HepG2 (cell line): ENCODE measurements at regions not wholly inside any gene's neighbourhood (a gene's known extent, or its start where the extent isn't known, plus 50 kb on each side); places are given as distances from the start of the nearest gene placed in this dataset.

Experiments
- ATAC-seq: fragments of 200-7000 bp; cut with Tn5 transposase; 3 replicates; pipeline ENCODE4 v1.9.1; 2020; ENCODE audit warnings: mild to moderate bottlenecking, moderate library complexity
- BruUV-seq: library from RNA; stranded (reverse); fragments of 400-500 nt; replicated peaks from 2 replicates; lab custom pipeline; 2021; lab: Mats Ljungman, UMichigan
- CTCF ChIA-PET: fragments of 300-600 bp; formaldehyde crosslinking; extraction: SDS; loops from one replicate; lab custom pipeline; 2021; ENCODE audit warnings: low total read pairs, inconsistent platforms, low intra/inter-chr PET ratio; lab: Yijun Ruan, JAX
- POLR2A ChIA-PET: fragments of 350-600 bp; sonication (Branson Sonifier 250); formaldehyde crosslinking; loops from one replicate; lab custom pipeline; 2020; ENCODE audit warnings: antibody characterized with exemption, inconsistent platforms; lab: Yijun Ruan, JAX
- DNase-seq: peaks from one replicate; pipeline ENCODE4 v3.0.0-alpha.2; 2015; ENCODE audit warnings: low spot score
- FAIRE-seq: peaks from 3 replicates; lab custom pipeline; 2011; peaks lifted over from hg19 to GRCh38; lab: Jason Lieb, UNC
- H2AFZ ChIP-seq: one replicate; pipeline ENCODE4 v1.6.1; 2011; ENCODE audit warnings: low read length, inconsistent platforms
- H3K27ac ChIP-seq: fragments of 300-600 bp; 3 replicates; pipeline ENCODE4 v1.8.0; 2011; ENCODE audit warnings: mixed run types, mild to moderate bottlenecking, mixed read lengths, low read length, inconsistent platforms; ENCODE audit not compliant: insufficient read depth; ENCODE audit errors: extremely low read length
- H3K27me3 ChIP-seq, 2 experiments: fragments of 200-600 bp in 1 of 2; 2 replicates in 1 of 2; 3 replicates in 1 of 2; pipeline versions ENCODE4 v1.6.0 to v1.8.0; 2011; ENCODE audit warnings: low read length in 2 of 2, mild to moderate bottlenecking in 2 of 2, moderate library complexity in 2 of 2, inconsistent platforms in 1 of 2; ENCODE audit not compliant: insufficient read depth in 2 of 2, control insufficient read depth in 1 of 2
- H3K36me3 ChIP-seq, 2 experiments: fragments of 200-600 bp in 1 of 2; replicated peaks in 1 of 2; 2 replicates in 1 of 2; 3 replicates in 1 of 2; pipeline versions ENCODE4 v1.5.1 to v1.8.0; 2011; ENCODE audit warnings: low read length in 2 of 2, inconsistent platforms in 1 of 2; ENCODE audit not compliant: insufficient read depth in 2 of 2, control insufficient read depth in 1 of 2
- H3K4me1 ChIP-seq: 2 replicates; pipeline ENCODE4 v1.5.1; 2012; ENCODE audit warnings: low read length, inconsistent platforms; ENCODE audit not compliant: insufficient read depth
- H3K4me2 ChIP-seq: 2 replicates; pipeline ENCODE4 v1.6.0; 2011; ENCODE audit warnings: low read depth, low read length, inconsistent platforms
- H3K4me3 ChIP-seq, 3 experiments: fragments of 200-600 bp in 1 of 3; sonication (generic), shearing (Covaris generic) in 1 of 3; replicated peaks in 1 of 3; 2 replicates each; pipeline ENCODE4 v1.5.1; 2011 to 2016; ENCODE audit warnings: low read length in 3 of 3, inconsistent platforms in 2 of 3, low read depth in 2 of 3, mild to moderate bottlenecking in 2 of 3, control low read depth in 1 of 3, mixed read lengths in 1 of 3; ENCODE audit not compliant: insufficient read depth in 1 of 3
- H3K79me2 ChIP-seq: one replicate; pipeline ENCODE4 v1.6.1; 2011; ENCODE audit warnings: low read length, inconsistent platforms; ENCODE audit not compliant: insufficient read depth
- H3K9ac ChIP-seq: 2 replicates; pipeline ENCODE4 v1.6.0; 2011; ENCODE audit warnings: mild to moderate bottlenecking, low read depth, low read length, inconsistent platforms; ENCODE audit not compliant: insufficient read depth
- H3K9me3 ChIP-seq: 2 replicates; pipeline ENCODE4 v1.5.1; 2012; ENCODE audit warnings: mild to moderate bottlenecking, low read length
- H4K20me1 ChIP-seq: 2 replicates; pipeline ENCODE4 v1.6.0; 2011; ENCODE audit warnings: inconsistent platforms, mild to moderate bottlenecking, low read length, moderate library complexity; ENCODE audit not compliant: insufficient read depth
- ARID3A ChIP-seq: IDR thresholded peaks from 2 replicates; pipeline ENCODE4 v1.6.1; 2012; ENCODE audit warnings: low read depth, low read length, improper control_type of control experiment
- CENPT ChIP-seq: sonication (generic); formaldehyde crosslinking; IDR thresholded peaks from 2 replicates; pipeline ENCODE4 v1.8.0; 2022; ENCODE audit warnings: low read depth, mild to moderate bottlenecking, moderate library complexity, missing genetic modification reagents
- CHCHD3 ChIP-seq: sonication (generic); formaldehyde crosslinking; IDR thresholded peaks from 2 replicates; pipeline ENCODE4 v1.8.0; 2022; ENCODE audit warnings: mild to moderate bottlenecking, missing genetic modification reagents, moderate library complexity
- GMEB1 ChIP-seq: sonication (generic); formaldehyde crosslinking; IDR thresholded peaks from 2 replicates; pipeline ENCODE4 v1.5.1; 2020; ENCODE audit warnings: missing genetic modification reagents, mild to moderate bottlenecking, borderline replicate concordance
- MTA3 ChIP-seq: sonication (generic); formaldehyde crosslinking; IDR thresholded peaks from 2 replicates; pipeline ENCODE4 v1.4.0; 2020; ENCODE audit warnings: missing genetic modification reagents
- NR0B2 ChIP-seq: sonication (generic); formaldehyde crosslinking; IDR thresholded peaks from 2 replicates; pipeline ENCODE4 v1.4.0; 2020; ENCODE audit warnings: mild to moderate bottlenecking, missing genetic modification reagents
- SP1 ChIP-seq, 2 experiments: fragments of 450-650 bp in 1 of 2; sonication (generic) in 1 of 2; formaldehyde crosslinking in 1 of 2; IDR thresholded peaks; 2 replicates each; pipeline versions ENCODE4 v1.4.0 to v1.6.1; 2016 to 2020; ENCODE audit warnings: missing genetic modification reagents in 1 of 2
- WIZ ChIP-seq: sonication (generic); formaldehyde crosslinking; IDR thresholded peaks from 2 replicates; pipeline ENCODE4 v1.5.1; 2020; ENCODE audit warnings: mild to moderate bottlenecking, missing genetic modification reagents
- ZNF142 ChIP-seq: sonication (generic); formaldehyde crosslinking; IDR thresholded peaks from 2 replicates; pipeline ENCODE4 v1.4.0; 2020; ENCODE audit warnings: missing genetic modification reagents
- ZNF331 ChIP-seq: sonication (generic); formaldehyde crosslinking; IDR thresholded peaks from 2 replicates; pipeline ENCODE4 v1.4.0; 2020; ENCODE audit warnings: missing genetic modification reagents
- ZNF713 ChIP-seq: sonication (generic); formaldehyde crosslinking; IDR thresholded peaks from 2 replicates; pipeline ENCODE4 v1.4.0; 2020; ENCODE audit warnings: mild to moderate bottlenecking, missing genetic modification reagents
- ZNF790 ChIP-seq: sonication (generic); formaldehyde crosslinking; IDR thresholded peaks from 2 replicates; pipeline ENCODE4 v1.8.0; 2022; ENCODE audit warnings: missing genetic modification reagents, mild to moderate bottlenecking, borderline replicate concordance
- in situ Hi-C: cut with HindIII; loops from 2 replicates; pipeline ENCODE4 v1.10.0; 2017; ENCODE audit warnings: low pct_unique_long_range_greater_than_20kb; ENCODE audit not compliant: extremely low pct_ligation_motif_present
- intact Hi-C: fragments of 100-400 bp; cut with micrococcal nuclease; formaldehyde crosslinking; loops from one replicate; pipeline ENCODE4 v1.10.0; 2022; ENCODE audit not compliant: unreplicated experiment

GRCh38 chr1:69513601-69514000 is 54.1 kb upstream of the LRRC7 start:
- no peak overlapping the region for H3K4me3 ChIP-seq
- no peak for DNase-seq
- in situ Hi-C loops: no loop called here
- peaks cover 4% of the 10 kb centered on the region; the same call in 1 of the 2 replicates for H3K9me3 ChIP-seq
- intact Hi-C loops: no loop called here
- POLR2A ChIA-PET: no interaction called here
- CTCF ChIA-PET: no interaction called here
- no peaks in the 10 kb centered on the region for H3K79me2 ChIP-seq
- no peaks in the 10 kb centered on the region for H4K20me1 ChIP-seq
- no peak for FAIRE-seq
- no peaks in the 10 kb centered on the region for H3K4me1 ChIP-seq
- H3K27me3 ChIP-seq: no peaks in the 10 kb centered on the region
- no peak overlapping the region for H2AFZ ChIP-seq
- H3K36me3 ChIP-seq: no peaks in the 10 kb centered on the region
- BruUV-seq: no TSS peak
- no peak overlapping the region for H3K4me2 ChIP-seq
- no peak overlapping the region for H3K9ac ChIP-seq
- ATAC-seq: no peak
- H3K27ac ChIP-seq: no peak overlapping the region
- TF ChIP-seq MTA3 (CRISPR knock-in tag) (no peak), ZNF331 (CRISPR knock-in tag) (no peak), ZNF713 (CRISPR knock-in tag) (no peak), ARID3A (no peak), NR0B2 (CRISPR knock-in tag) (no peak), ZNF790 (no peak), WIZ (CRISPR knock-in tag) (no peak), CENPT (CRISPR knock-in tag) (no peak), SP1 (IDR thresholded peaks at IDR 0.05) (no peak), SP1 (CRISPR knock-in tag; IDR thresholded peaks at IDR 0.05) (no peak), GMEB1 (CRISPR knock-in tag) (no peak), ZNF142 (CRISPR knock-in tag) (no peak), CHCHD3 (CRISPR knock-in tag) (no peak)
